ENCODE measurements at regions not wholly inside any gene's neighbourhood (a gene's known extent, or its start where the extent isn't known, plus 50 kb on each side); places are given as distances from the start of the nearest gene placed in this dataset.

GRCh38 chr21:28789523-28789922 is 203.2 kb downstream of the LTN1 start:
- no peak for DNase-seq (ENCODE audit: low spot score)

GRCh38 chr21:28788030-28788429 is 204.6 kb downstream of the LTN1 start:
- no peak for DNase-seq (ENCODE audit: low spot score)

- DNase-seq (ENCODE audit: low spot score) = no peak
Measured at GRCh38 chr21:28783641-28784185, 209.0 kb downstream of the LTN1 start.

GRCh38 chr21:28781602-28782276 is 210.9 kb downstream of the LTN1 start:
- no peak for DNase-seq (ENCODE audit: low spot score)

GRCh38 chr21:28779914-28780313 is 212.8 kb downstream of the LTN1 start:
- no peak for DNase-seq (ENCODE audit: low spot score)

- DNase-seq (ENCODE audit: low spot score) = no peak
Measured at GRCh38 chr21:28776251-28776650, 216.4 kb downstream of the LTN1 start.

GRCh38 chr21:28775071-28775470 is 217.6 kb downstream of the LTN1 start:
- no peak for DNase-seq (ENCODE audit: low spot score)

GRCh38 chr21:28773036-28773435 is 219.6 kb downstream of the LTN1 start:
- no peak for DNase-seq (ENCODE audit: low spot score)

GRCh38 chr21:28771790-28772501 is 220.7 kb downstream of the LTN1 start:
- no peak for DNase-seq (ENCODE audit: low spot score)

- no peak for DNase-seq (ENCODE audit: low spot score)
Measured at GRCh38 chr21:28770867-28771661, 221.6 kb downstream of the LTN1 start.

GRCh38 chr21:28769683-28770082 is 223.0 kb downstream of the LTN1 start:
- DNase-seq (ENCODE audit: low spot score) = no peak

- DNase-seq (ENCODE audit: low spot score) = no peak
Measured at GRCh38 chr21:28768753-28769152, 223.9 kb downstream of the LTN1 start.

- DNase-seq (ENCODE audit: low spot score) = no peak
Measured at GRCh38 chr21:28767523-28767922, 225.2 kb downstream of the LTN1 start.

- DNase-seq (ENCODE audit: low spot score) = no peak
Measured at GRCh38 chr21:28763809-28764418, 228.8 kb downstream of the LTN1 start.

GRCh38 chr21:28762357-28762735 is 230.3 kb downstream of the LTN1 start:
- no peak for DNase-seq (ENCODE audit: low spot score)

- no peak for DNase-seq (ENCODE audit: low spot score)
Measured at GRCh38 chr21:28761674-28762356, 230.9 kb downstream of the LTN1 start.

- DNase-seq (ENCODE audit: low spot score) = no peak
Measured at GRCh38 chr21:28758883-28759242, 233.8 kb downstream of the LTN1 start.

- DNase-seq (ENCODE audit: low spot score) = no peak
Measured at GRCh38 chr21:28758042-28758882, 234.4 kb downstream of the LTN1 start.

GRCh38 chr21:28754862-28755261 is 237.8 kb downstream of the LTN1 start:
- DNase-seq (ENCODE audit: low spot score) = no peak

- DNase-seq (ENCODE audit: low spot score) = no peak
Measured at GRCh38 chr21:28754127-28754611, 238.5 kb downstream of the LTN1 start.

- DNase-seq (ENCODE audit: low spot score) = no peak
Measured at GRCh38 chr21:28752131-28752530, 240.5 kb downstream of the LTN1 start.

All from ecto neural progenitor cell (in vitro differentiated cells).